ENCODE measurements at regions not wholly inside any gene's neighbourhood (a gene's known extent, or its start where the extent isn't known, plus 50 kb on each side); places are given as distances from the start of the nearest gene placed in this dataset.
"Not testable (repeated sequence)": the region's sequence is repeated elsewhere in the genome, so short reads cannot be mapped to it uniquely, and the experiment has no call there.

DNA sequence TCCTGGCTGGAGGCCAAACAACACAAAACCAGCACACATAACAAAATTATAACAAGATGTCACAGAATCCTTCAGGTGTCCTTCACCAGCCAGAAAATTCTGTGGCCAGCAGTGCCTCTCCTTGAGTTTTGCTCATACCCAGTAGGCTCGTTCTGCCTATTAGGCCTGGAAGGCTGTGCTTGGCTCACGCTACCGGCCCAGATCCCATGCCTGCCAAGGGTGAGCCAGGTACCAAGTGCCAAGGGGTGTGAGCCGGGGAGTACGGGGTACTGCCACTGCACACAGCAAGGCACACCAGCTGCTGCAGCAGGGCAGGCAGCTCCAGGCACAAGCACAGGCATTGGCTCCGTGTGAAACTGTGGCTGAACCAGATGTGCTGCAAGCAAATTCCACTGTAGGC is 1562.0 kb downstream of the REEP3 start:
- Histone ChIP-seq H3K9me3 (peaks cover 10% of the 10 kb centered on the region), H3K36me3 (no peaks in the 10 kb centered on the region), H3K27ac (no peak overlapping the region), H3K27me3 (no peaks in the 10 kb centered on the region), H3K4me3 (no peak overlapping the region), H3K4me1 (no peaks in the 10 kb centered on the region)
- WGBS = 40% methylated on average over 1 of the region's 6 CpGs
- DNase-seq (ENCODE audit: low spot score in 2 of 2) = no peak
- TF ChIP-seq, protein P1, sequence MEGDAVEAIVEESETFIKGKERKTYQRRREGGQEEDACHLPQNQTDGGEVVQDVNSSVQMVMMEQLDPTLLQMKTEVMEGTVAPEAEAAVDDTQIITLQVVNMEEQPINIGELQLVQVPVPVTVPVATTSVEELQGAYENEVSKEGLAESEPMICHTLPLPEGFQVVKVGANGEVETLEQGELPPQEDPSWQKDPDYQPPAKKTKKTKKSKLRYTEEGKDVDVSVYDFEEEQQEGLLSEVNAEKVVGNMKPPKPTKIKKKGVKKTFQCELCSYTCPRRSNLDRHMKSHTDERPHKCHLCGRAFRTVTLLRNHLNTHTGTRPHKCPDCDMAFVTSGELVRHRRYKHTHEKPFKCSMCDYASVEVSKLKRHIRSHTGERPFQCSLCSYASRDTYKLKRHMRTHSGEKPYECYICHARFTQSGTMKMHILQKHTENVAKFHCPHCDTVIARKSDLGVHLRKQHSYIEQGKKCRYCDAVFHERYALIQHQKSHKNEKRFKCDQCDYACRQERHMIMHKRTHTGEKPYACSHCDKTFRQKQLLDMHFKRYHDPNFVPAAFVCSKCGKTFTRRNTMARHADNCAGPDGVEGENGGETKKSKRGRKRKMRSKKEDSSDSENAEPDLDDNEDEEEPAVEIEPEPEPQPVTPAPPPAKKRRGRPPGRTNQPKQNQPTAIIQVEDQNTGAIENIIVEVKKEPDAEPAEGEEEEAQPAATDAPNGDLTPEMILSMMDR (IDR thresholded peaks at IDR 0.05) = no peak

DNA sequence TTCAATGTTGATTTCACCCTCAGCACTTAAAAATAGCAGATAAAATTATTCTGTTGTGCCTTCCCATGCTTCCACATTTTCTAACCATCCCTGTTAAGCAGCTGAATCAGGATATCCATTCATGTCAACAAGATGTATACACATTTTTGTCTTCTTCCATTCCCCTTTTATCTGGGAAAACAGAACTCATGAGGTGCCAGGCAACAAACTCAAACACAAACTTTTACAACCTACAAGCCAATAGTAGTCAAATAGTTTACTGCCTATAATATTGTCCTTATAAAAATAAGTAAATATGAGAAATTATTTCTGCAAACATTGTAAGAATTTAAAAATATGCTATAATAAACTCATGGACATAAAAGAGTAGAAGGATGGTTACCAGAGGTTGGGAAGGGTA is 1569.8 kb downstream of the REEP3 start:
- TF ChIP-seq POLR2A (IDR thresholded peaks at IDR 0.05) (no peak), POLR2AphosphoS5 (IDR thresholded peaks at IDR 0.05) (no peak), EP300 (IDR thresholded peaks at IDR 0.05) (no peak)
- TF ChIP-seq, protein P1 (IDR thresholded peaks at IDR 0.05) = no peak
- Histone ChIP-seq H3K27ac (no peak overlapping the region), H3K4me1 (no peaks in the 10 kb centered on the region), H3K4me3 (no peak overlapping the region), H3K27me3 (no peaks in the 10 kb centered on the region), H3K9me3 (no peaks in the 10 kb centered on the region), H3K36me3 (no peaks in the 10 kb centered on the region)
- no peak for DNase-seq (ENCODE audit: low spot score in 2 of 2)

DNA sequence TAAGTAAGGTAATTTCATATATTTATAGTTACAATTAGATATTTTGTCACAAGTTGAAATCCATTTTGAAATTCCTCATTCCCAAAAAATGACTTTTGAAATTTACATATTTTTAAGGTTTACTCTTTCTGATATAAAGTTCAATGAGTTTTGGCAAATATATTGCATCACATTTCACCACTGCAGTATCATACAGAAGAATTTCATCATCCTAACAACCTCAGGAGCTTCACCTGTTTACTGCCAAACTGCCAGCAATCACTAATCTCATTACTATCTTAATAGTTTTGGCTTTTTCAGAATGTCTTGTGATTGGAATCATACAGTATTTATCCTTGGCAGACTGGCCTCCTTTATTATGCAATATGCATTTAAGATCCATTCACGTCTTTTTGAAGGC is 1578.9 kb downstream of the REEP3 start:
- no peaks in the 10 kb centered on the region for H3K27me3 ChIP-seq
- H3K4me1 ChIP-seq = no peaks in the 10 kb centered on the region
- WGBS = 54% methylated on average over 1 of the region's 1 CpG
- no peak for TF ChIP-seq POLR2AphosphoS5 (IDR thresholded peaks at IDR 0.05)
- no peak for TF ChIP-seq POLR2A (IDR thresholded peaks at IDR 0.05)
- TF ChIP-seq, protein P1 (IDR thresholded peaks at IDR 0.05) = no peak
- no peak for TF ChIP-seq EP300 (IDR thresholded peaks at IDR 0.05)
- no peaks in the 10 kb centered on the region for H3K36me3 ChIP-seq
- H3K27ac ChIP-seq = no peak overlapping the region
- DNase-seq (ENCODE audit: low spot score in 2 of 2) = no peak
- H3K4me3 ChIP-seq = no peak overlapping the region
- H3K9me3 ChIP-seq = no peaks in the 10 kb centered on the region

DNA sequence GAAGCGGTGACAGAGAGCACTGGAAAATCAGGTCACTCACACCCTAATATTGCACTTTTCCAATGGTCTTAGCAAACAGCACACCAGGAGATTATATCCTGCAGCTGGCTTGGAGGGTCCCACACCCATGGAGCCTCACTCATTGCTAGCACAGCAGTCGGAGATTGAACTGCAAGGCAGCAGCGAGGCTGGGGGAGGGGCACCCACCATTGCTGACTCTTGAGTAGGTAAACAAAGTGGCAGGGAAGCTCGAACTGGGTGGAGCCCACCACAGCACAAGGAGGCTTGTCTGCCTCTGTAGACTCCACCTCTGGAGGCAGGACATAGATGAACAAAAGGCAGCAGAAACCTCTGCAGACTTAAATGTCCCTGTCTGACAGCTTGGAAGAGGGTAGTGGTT is 1579.7 kb downstream of the REEP3 start:
- H3K9me3 ChIP-seq; H3K4me1 ChIP-seq; H3K27ac ChIP-seq; H3K36me3 ChIP-seq; H3K4me3 ChIP-seq; DNase-seq (ENCODE audit: low spot score in 2 of 2); H3K27me3 ChIP-seq: not testable (repeated sequence)
- 91% methylated on average over 4 of the region's 4 CpGs for WGBS

DNA sequence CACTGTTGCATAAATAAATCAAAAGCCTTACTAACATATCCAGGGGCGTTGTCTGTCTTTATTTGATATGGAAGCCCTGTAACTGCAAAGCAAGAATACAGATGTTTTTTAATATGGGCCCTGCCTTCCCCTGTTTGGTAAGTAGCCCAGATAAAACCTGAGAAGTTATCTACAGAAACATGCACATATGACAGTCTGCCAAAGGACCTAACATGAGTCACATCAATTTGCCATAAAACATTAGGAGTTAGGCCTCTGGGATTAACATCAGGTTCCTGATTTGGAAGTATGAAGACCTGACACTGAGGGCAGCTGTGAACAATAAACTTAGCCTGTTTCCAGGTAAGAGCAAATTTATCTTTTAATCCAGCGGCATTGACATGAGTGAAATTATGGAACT is 1588.8 kb downstream of the REEP3 start:
- DNase-seq (ENCODE audit: low spot score in 2 of 2) = no peak
- TF ChIP-seq EP300 (IDR thresholded peaks at IDR 0.05) (no peak), POLR2A (IDR thresholded peaks at IDR 0.05) (no peak)
- peaks cover 5% of the 10 kb centered on the region for H3K9me3 ChIP-seq
- no peaks in the 10 kb centered on the region for H3K27me3 ChIP-seq
- H3K4me3 ChIP-seq = no peak overlapping the region
- WGBS = 46% methylated on average over 2 of the region's 2 CpGs
- no peak overlapping the region for H3K27ac ChIP-seq
- H3K36me3 ChIP-seq = no peaks in the 10 kb centered on the region
- H3K4me1 ChIP-seq = no peaks in the 10 kb centered on the region

DNA sequence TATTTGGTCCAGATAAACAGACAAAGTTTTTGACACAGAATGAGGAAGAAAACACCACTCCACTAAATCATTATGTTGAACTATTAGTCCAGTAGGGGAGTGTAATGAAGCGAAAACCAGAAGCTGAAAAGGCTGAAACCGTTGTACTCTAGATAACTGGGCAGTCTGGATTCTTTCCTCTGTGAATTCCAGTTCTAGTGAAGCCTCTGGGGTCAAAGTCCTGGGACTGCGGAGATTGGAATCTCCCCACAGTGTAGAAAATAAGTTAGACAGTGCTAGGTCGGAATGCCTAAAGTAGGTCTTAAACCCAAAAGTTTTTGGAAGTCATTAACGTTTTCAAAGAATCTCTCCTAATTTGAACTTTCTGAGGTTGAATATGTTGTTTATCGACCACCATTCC is 1589.9 kb downstream of the REEP3 start:
- H3K4me3 ChIP-seq; H3K9me3 ChIP-seq; H3K27ac ChIP-seq; DNase-seq (ENCODE audit: low spot score in 2 of 2); H3K36me3 ChIP-seq; H3K27me3 ChIP-seq; H3K4me1 ChIP-seq: not testable (repeated sequence)
- WGBS = 83% methylated on average over 6 of the region's 6 CpGs

DNA sequence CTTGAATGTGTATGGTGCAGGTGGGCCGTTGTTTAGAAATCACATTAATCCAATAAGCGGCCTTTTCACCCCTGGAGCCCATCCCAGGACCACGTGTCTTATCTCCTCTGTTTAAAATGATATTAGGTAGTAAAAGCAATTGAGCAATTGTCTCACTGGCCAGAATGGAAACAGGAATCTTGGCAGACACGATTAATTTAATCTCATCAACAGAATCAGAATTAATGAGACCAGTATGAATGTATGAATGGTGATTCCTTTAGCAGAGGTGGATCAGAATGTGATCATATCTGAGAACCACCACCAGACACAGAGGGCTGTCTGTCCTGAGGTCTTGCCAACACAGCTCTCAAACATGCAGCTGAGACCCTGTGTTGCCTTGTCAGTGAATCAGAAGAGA is 1591.4 kb downstream of the REEP3 start:
- Histone ChIP-seq H3K27ac (no peak overlapping the region), H3K36me3 (no peaks in the 10 kb centered on the region), H3K27me3 (no peaks in the 10 kb centered on the region), H3K4me1 (no peaks in the 10 kb centered on the region), H3K4me3 (no peak overlapping the region), H3K9me3 (no peaks in the 10 kb centered on the region)
- no peak for DNase-seq (ENCODE audit: low spot score in 2 of 2)
- 67% methylated on average over 4 of the region's 4 CpGs for WGBS
- TF ChIP-seq EP300 (IDR thresholded peaks at IDR 0.05) = no peak
- TF ChIP-seq POLR2AphosphoS5 (IDR thresholded peaks at IDR 0.05) = no peak
- TF ChIP-seq, protein P1 (IDR thresholded peaks at IDR 0.05) = no peak
